ENCODE measurements at regions not wholly inside any gene's neighbourhood (a gene's known extent, or its start where the extent isn't known, plus 50 kb on each side); places are given as distances from the start of the nearest gene placed in this dataset.
"Not testable (repeated sequence)": the region's sequence is repeated elsewhere in the genome, so short reads cannot be mapped to it uniquely, and the experiment has no call there.

DNA sequence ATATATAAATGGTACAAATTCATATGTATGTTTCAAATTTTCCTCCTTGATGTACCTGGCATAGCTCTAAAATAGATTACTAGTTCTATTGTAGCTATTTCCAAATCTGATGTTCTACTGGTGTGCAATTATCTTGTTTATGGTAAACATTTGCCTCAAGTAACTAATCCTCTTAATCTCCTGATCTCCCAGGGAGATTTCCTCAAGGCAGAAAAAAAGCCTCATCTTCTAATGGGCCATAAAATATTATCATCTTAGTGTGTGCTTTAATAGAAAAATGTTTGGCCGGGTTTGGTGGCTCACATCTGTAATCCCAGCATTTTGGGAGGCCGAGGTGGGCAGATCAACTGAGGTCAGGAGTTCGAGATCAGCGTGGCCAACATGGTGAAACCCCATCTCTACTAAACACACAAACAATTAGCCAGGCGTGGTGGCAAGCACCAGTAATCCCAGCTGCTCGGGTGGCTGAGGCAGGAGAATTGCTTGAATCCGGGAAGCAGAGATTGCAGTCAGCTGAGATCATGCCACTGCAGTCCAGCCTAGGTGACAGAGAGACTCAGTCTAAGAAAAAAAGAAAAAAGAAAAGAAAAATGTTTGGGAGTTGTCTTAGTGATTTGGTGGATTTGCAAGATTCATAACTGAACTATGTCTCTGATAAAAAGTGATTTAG lies 498.9 kb upstream of the SLITRK5 start:
- 78% methylated on average over 6 of the region's 7 CpGs for WGBS (ENCODE audit: insufficient coverage)

DNA sequence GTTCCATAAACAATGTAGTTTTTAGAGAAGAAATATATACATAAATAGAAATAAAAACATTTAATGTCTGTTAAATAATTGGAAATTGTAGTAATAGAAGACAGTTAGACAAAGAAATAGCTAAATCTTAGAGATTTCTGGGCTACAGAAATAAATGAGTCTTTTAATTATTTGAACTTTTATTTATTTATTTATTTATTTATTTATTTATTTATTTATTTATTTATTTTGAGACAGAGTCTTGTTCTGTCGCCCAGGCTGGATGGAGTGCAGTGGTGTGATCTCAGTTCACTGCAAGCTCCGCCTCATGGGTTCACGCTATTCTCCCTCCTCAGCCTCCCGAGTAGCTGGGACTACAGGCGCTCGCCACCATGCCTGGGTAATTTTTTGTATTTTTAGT lies 486.0 kb upstream of the SLITRK5 start:
- H3K27ac ChIP-seq (ENCODE audit: low read length); H3K4me3 Mint-ChIP-seq; intact Hi-C loops (cut with micrococcal nuclease); H3K36me3 Mint-ChIP-seq; H3K9me3 ChIP-seq (ENCODE audit: control insufficient read depth, insufficient read depth, low read length); H3K4me1 ChIP-seq (ENCODE audit: control insufficient read depth, insufficient read depth, low read length); H3K36me3 ChIP-seq (ENCODE audit: control insufficient read depth, insufficient read depth, low read length); DNase-seq; H3K27ac Mint-ChIP-seq; H3K27me3 ChIP-seq (ENCODE audit: control insufficient read depth, insufficient read depth, low read length); H3K27me3 Mint-ChIP-seq (ENCODE audit: low read depth in 2 of 2); H3K4me3 ChIP-seq (ENCODE audit: low read length); H3K4me1 Mint-ChIP-seq; ATAC-seq; H3K9me3 Mint-ChIP-seq: not testable (repeated sequence)
- 94% methylated on average over 4 of the region's 6 CpGs for WGBS (ENCODE audit: insufficient coverage)

More for the DNA sequence above, 498.9 kb upstream of the SLITRK5 start:
- no peaks in the 10 kb centered on the region for H3K4me1 Mint-ChIP-seq
- DNase-seq (no peak), ATAC-seq (no peak)
- Histone ChIP-seq H3K27ac (ENCODE audit: low read length) (no peak overlapping the region), H3K36me3 (ENCODE audit: control insufficient read depth, insufficient read depth, low read length) (no peaks in the 10 kb centered on the region), H3K27me3 (ENCODE audit: control insufficient read depth, insufficient read depth, low read length) (no peaks in the 10 kb centered on the region), H3K9me3 (ENCODE audit: control insufficient read depth, insufficient read depth, low read length) (peaks cover 4% of the 10 kb centered on the region), H3K4me3 (ENCODE audit: low read length) (no peak overlapping the region), H3K4me1 (ENCODE audit: control insufficient read depth, insufficient read depth, low read length) (no peaks in the 10 kb centered on the region)
- peaks cover 9 to 18% of the 10 kb centered on the region in 2 donors for H3K9me3 Mint-ChIP-seq
- no peaks in the 10 kb centered on the region for H3K27me3 Mint-ChIP-seq (ENCODE audit: low read depth in 2 of 2)
- no peaks in the 10 kb centered on the region for H3K36me3 Mint-ChIP-seq
- H3K4me3 Mint-ChIP-seq: no peak overlapping the region
- TF ChIP-seq, protein P1, sequence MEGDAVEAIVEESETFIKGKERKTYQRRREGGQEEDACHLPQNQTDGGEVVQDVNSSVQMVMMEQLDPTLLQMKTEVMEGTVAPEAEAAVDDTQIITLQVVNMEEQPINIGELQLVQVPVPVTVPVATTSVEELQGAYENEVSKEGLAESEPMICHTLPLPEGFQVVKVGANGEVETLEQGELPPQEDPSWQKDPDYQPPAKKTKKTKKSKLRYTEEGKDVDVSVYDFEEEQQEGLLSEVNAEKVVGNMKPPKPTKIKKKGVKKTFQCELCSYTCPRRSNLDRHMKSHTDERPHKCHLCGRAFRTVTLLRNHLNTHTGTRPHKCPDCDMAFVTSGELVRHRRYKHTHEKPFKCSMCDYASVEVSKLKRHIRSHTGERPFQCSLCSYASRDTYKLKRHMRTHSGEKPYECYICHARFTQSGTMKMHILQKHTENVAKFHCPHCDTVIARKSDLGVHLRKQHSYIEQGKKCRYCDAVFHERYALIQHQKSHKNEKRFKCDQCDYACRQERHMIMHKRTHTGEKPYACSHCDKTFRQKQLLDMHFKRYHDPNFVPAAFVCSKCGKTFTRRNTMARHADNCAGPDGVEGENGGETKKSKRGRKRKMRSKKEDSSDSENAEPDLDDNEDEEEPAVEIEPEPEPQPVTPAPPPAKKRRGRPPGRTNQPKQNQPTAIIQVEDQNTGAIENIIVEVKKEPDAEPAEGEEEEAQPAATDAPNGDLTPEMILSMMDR (IDR thresholded peaks at IDR 0.05): no peak
- no peak overlapping the region for H3K27ac Mint-ChIP-seq
- intact Hi-C loops (cut with micrococcal nuclease): no loop called here

DNA sequence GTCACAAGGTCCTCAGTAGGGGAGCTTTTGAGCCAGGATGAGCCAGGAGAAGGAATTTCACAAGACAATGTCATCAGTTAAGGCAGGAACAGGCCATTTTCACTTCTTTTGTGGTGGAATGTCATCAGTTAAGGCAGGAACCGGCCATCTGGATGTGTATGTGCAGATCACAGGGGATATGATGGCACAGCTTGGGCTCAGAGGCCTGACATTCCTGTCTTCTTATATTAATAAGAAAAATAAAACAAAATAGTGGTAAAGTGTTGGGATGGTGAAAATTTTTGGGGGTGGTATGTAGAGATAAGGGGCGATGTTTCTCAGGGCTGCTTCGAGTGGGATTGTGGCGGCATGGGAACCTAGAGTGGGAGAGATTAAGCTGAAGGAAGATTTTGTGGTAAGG lies 484.5 kb upstream of the SLITRK5 start:
- H3K4me1 ChIP-seq (ENCODE audit: control insufficient read depth, insufficient read depth, low read length); H3K4me3 Mint-ChIP-seq; H3K27ac Mint-ChIP-seq; H3K27me3 Mint-ChIP-seq (ENCODE audit: low read depth in 2 of 2); ATAC-seq; DNase-seq; H3K36me3 Mint-ChIP-seq; H3K36me3 ChIP-seq (ENCODE audit: control insufficient read depth, insufficient read depth, low read length); H3K4me1 Mint-ChIP-seq; H3K27ac ChIP-seq (ENCODE audit: low read length); intact Hi-C loops (cut with micrococcal nuclease); H3K9me3 ChIP-seq (ENCODE audit: control insufficient read depth, insufficient read depth, low read length); H3K27me3 ChIP-seq (ENCODE audit: control insufficient read depth, insufficient read depth, low read length); H3K4me3 ChIP-seq (ENCODE audit: low read length): not testable (repeated sequence)
- WGBS (ENCODE audit: insufficient coverage): 95% methylated on average over 3 of the region's 4 CpGs
- H3K9me3 Mint-ChIP-seq: peaks cover 12 to 21% of the 10 kb centered on the region in 2 donors

DNA sequence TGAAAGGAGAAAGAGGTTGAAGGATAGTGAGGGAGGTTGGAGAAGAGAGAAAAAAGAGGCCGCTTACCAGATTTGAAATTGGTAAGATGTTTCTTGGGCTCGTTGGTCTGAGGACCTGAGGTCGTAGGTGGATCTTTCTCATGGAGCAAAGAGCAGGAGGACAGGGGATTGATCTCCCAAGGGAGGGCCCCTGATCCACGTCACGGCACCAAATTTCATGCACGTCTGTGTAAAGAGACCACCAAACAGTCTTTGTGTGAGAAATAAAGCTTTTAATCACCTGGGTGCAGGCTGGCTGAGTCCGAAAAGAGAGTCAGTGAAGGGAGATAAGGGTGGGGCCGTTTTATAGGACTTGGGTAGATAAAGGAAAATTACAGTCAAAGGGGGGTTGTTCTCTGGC lies 479.7 kb upstream of the SLITRK5 start:
- H3K9me3 ChIP-seq (ENCODE audit: control insufficient read depth, insufficient read depth, low read length); H3K27me3 Mint-ChIP-seq (ENCODE audit: low read depth in 2 of 2); H3K27ac ChIP-seq (ENCODE audit: low read length); H3K4me1 Mint-ChIP-seq; H3K36me3 Mint-ChIP-seq; H3K27me3 ChIP-seq (ENCODE audit: control insufficient read depth, insufficient read depth, low read length); H3K36me3 ChIP-seq (ENCODE audit: control insufficient read depth, insufficient read depth, low read length); DNase-seq; intact Hi-C loops (cut with micrococcal nuclease); H3K27ac Mint-ChIP-seq; H3K4me1 ChIP-seq (ENCODE audit: control insufficient read depth, insufficient read depth, low read length); H3K4me3 Mint-ChIP-seq; ATAC-seq; H3K4me3 ChIP-seq (ENCODE audit: low read length): not testable (repeated sequence)
- H3K9me3 Mint-ChIP-seq: peaks cover 9 to 16% of the 10 kb centered on the region in 2 donors
- WGBS (ENCODE audit: insufficient coverage): 88% methylated on average over 6 of the region's 8 CpGs

DNA sequence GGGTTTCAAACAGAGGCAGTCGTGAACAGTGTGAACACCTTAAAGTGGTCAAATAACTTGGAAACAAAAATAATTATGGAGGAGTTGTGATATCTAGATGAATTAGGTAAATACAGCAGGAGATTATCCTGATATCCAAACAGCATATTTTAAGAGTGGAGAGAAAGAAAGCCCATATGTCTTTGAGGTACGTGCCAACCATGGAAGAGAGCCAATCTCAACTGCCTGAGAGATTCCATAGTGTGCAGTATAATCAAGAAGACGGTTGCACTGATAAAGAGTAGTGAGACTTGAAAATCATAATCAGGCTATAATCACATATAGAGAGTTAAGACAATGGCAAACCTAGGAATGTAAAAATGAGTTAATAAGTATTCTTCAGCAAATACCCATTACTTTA lies 472.8 kb upstream of the SLITRK5 start:
- Histone ChIP-seq H3K36me3 (ENCODE audit: control insufficient read depth, insufficient read depth, low read length) (no peaks in the 10 kb centered on the region), H3K4me1 (ENCODE audit: control insufficient read depth, insufficient read depth, low read length) (no peaks in the 10 kb centered on the region), H3K27ac (ENCODE audit: low read length) (no peak overlapping the region), H3K27me3 (ENCODE audit: control insufficient read depth, insufficient read depth, low read length) (no peaks in the 10 kb centered on the region), H3K9me3 (ENCODE audit: control insufficient read depth, insufficient read depth, low read length) (no peaks in the 10 kb centered on the region), H3K4me3 (ENCODE audit: low read length) (no peak overlapping the region)
- DNase-seq (no peak), ATAC-seq (no peak)
- Mint-ChIP-seq H3K27ac (no peak overlapping the region), H3K4me3 (no peak overlapping the region), H3K27me3 (ENCODE audit: low read depth in 2 of 2) (no peaks in the 10 kb centered on the region), H3K9me3 (peaks cover 7 to 8% of the 10 kb centered on the region in 2 donors), H3K36me3 (no peaks in the 10 kb centered on the region), H3K4me1 (no peaks in the 10 kb centered on the region)
- TF ChIP-seq, protein P1 (IDR thresholded peaks at IDR 0.05): no peak
- intact Hi-C loops (cut with micrococcal nuclease): no loop called here
- 83% methylated on average over 3 of the region's 3 CpGs for WGBS (ENCODE audit: insufficient coverage)
